ENCODE measurements at regions not wholly inside any gene's neighbourhood (a gene's known extent, or its start where the extent isn't known, plus 50 kb on each side); places are given as distances from the start of the nearest gene placed in this dataset.
"Not testable (repeated sequence)": the region's sequence is repeated elsewhere in the genome, so short reads cannot be mapped to it uniquely, and the experiment has no call there.

GRCh38 chr14:99995700-99996356, 69.4 kb upstream of the EVL start:
- H3K27ac Mint-ChIP-seq, result no peak overlapping the region
- no peak overlapping the region for H3K4me3 Mint-ChIP-seq
- DNase-seq, result peak; percentile 35 to 45 (median 44)
- peaks cover 3 to 13% of the 10 kb centered on the region in 2 donors for H3K4me1 Mint-ChIP-seq
- peaks cover 0 to 5% (median 2%) of the 10 kb centered on the region in 3 donors for H3K27me3 Mint-ChIP-seq (ENCODE audit: low read depth in 3 of 3)
- peaks cover 0 to 3% (median 0%) of the 10 kb centered on the region in 3 donors for H3K36me3 Mint-ChIP-seq
- H3K9me3 Mint-ChIP-seq, result no peaks in the 10 kb centered on the region

GRCh38 chr14:99996951-99997571, 68.2 kb upstream of the EVL start:
- H3K9me3 Mint-ChIP-seq, result no peaks in the 10 kb centered on the region
- peaks cover 0 to 3% (median 0%) of the 10 kb centered on the region in 3 donors for H3K36me3 Mint-ChIP-seq
- peaks cover 3 to 13% of the 10 kb centered on the region in 2 donors for H3K4me1 Mint-ChIP-seq
- no peak overlapping the region for H3K27ac Mint-ChIP-seq
- H3K27me3 Mint-ChIP-seq (ENCODE audit: low read depth in 3 of 3), result peaks cover 0 to 5% (median 2%) of the 10 kb centered on the region in 3 donors
- no peak overlapping the region for H3K4me3 Mint-ChIP-seq
- no peak for DNase-seq

- not testable (repeated sequence) for DNase-seq, H3K36me3 Mint-ChIP-seq
Observed at GRCh38 chr14:100000398-100000797, 64.8 kb upstream of the EVL start.

GRCh38 chr14:100004392-100004791, 60.8 kb upstream of the EVL start:
- H3K4me3 Mint-ChIP-seq, result no peak overlapping the region
- no peaks in the 10 kb centered on the region for H3K9me3 Mint-ChIP-seq
- H3K36me3 Mint-ChIP-seq, result peaks cover 0 to 3% (median 0%) of the 10 kb centered on the region in 3 donors
- H3K27ac Mint-ChIP-seq, result no peak overlapping the region
- no peaks in the 10 kb centered on the region for H3K4me1 Mint-ChIP-seq
- no peak for DNase-seq
- peaks cover 0 to 2% (median 0%) of the 10 kb centered on the region in 3 donors for H3K27me3 Mint-ChIP-seq (ENCODE audit: low read depth in 3 of 3)

More at GRCh38 chr14:100000398-100000797, 64.8 kb upstream of the EVL start:
- H3K27me3 Mint-ChIP-seq (ENCODE audit: low read depth in 3 of 3); H3K27ac Mint-ChIP-seq; H3K4me1 Mint-ChIP-seq; H3K4me3 Mint-ChIP-seq; H3K9me3 Mint-ChIP-seq: not testable (repeated sequence)

GRCh38 chr14:100007254-100007653, 58.0 kb upstream of the EVL start:
- Mint-ChIP-seq H3K27ac (no peak overlapping the region), H3K4me1 (no peaks in the 10 kb centered on the region), H3K27me3 (ENCODE audit: low read depth in 3 of 3) (peaks cover 0 to 2% (median 2%) of the 10 kb centered on the region in 3 donors), H3K9me3 (no peaks in the 10 kb centered on the region), H3K36me3 (no peaks in the 10 kb centered on the region), H3K4me3 (no peak overlapping the region)
- DNase-seq, result no peak

GRCh38 chr14:100009802-100010201, 55.4 kb upstream of the EVL start:
- H3K4me1 Mint-ChIP-seq; H3K36me3 Mint-ChIP-seq; H3K9me3 Mint-ChIP-seq; H3K27ac Mint-ChIP-seq; H3K4me3 Mint-ChIP-seq; H3K27me3 Mint-ChIP-seq (ENCODE audit: low read depth in 3 of 3); DNase-seq: not testable (repeated sequence)

GRCh38 chr14:100010679-100011078, 54.5 kb upstream of the EVL start:
- Mint-ChIP-seq H3K9me3 (no peaks in the 10 kb centered on the region), H3K4me3 (no peak overlapping the region), H3K27me3 (ENCODE audit: low read depth in 3 of 3) (peaks cover 0 to 2% (median 2%) of the 10 kb centered on the region in 3 donors), H3K36me3 (no peaks in the 10 kb centered on the region), H3K27ac (no peak overlapping the region), H3K4me1 (no peaks in the 10 kb centered on the region)
- no peak for DNase-seq

- Mint-ChIP-seq H3K4me1 (no peaks in the 10 kb centered on the region), H3K36me3 (no peaks in the 10 kb centered on the region), H3K27me3 (ENCODE audit: low read depth in 3 of 3) (peaks cover 0 to 2% (median 2%) of the 10 kb centered on the region in 3 donors), H3K4me3 (no peak overlapping the region), H3K27ac (no peak overlapping the region), H3K9me3 (no peaks in the 10 kb centered on the region)
- no peak for DNase-seq
Observed at GRCh38 chr14:100011628-100012325, 53.4 kb upstream of the EVL start.

GRCh38 chr14:100012478-100013327, 52.5 kb upstream of the EVL start:
- no peak overlapping the region for H3K4me3 Mint-ChIP-seq
- H3K27me3 Mint-ChIP-seq (ENCODE audit: low read depth in 3 of 3), result peaks cover 0 to 2% (median 2%) of the 10 kb centered on the region in 3 donors
- no peaks in the 10 kb centered on the region for H3K36me3 Mint-ChIP-seq
- DNase-seq, result no peak
- no peaks in the 10 kb centered on the region for H3K9me3 Mint-ChIP-seq
- peak overlapping the region in 2 of 6 donors; percentile 15 to 37 for H3K27ac Mint-ChIP-seq
- no peaks in the 10 kb centered on the region for H3K4me1 Mint-ChIP-seq

- H3K9me3 Mint-ChIP-seq, result no peaks in the 10 kb centered on the region
- no peak overlapping the region for H3K27ac Mint-ChIP-seq
- no peaks in the 10 kb centered on the region for H3K4me1 Mint-ChIP-seq
- peaks cover 0 to 2% (median 2%) of the 10 kb centered on the region in 3 donors for H3K27me3 Mint-ChIP-seq (ENCODE audit: low read depth in 3 of 3)
- DNase-seq, result no peak
- no peak overlapping the region for H3K4me3 Mint-ChIP-seq
- H3K36me3 Mint-ChIP-seq, result no peaks in the 10 kb centered on the region
Observed at GRCh38 chr14:100015251-100015655, 50.0 kb upstream of the EVL start.

All from immature natural killer cell (primary cell).